WTC11 (cell line): ENCODE measurements at regions not wholly inside any gene's neighbourhood (a gene's known extent, or its start where the extent isn't known, plus 50 kb on each side); places are given as distances from the start of the nearest gene placed in this dataset.

Experiments
- ATAC-seq: fragments of 200-7000 bp; cut with Tn5 transposase; 2 replicates; pipeline ENCODE4 v1.10.0; 2021; ENCODE audit warnings: mild to moderate bottlenecking, moderate library complexity
- CTCF ChIA-PET: fragments of 300-600 bp; sonication (Branson Sonifier 250); formaldehyde crosslinking; loops from one replicate; lab custom pipeline; 2021; ENCODE audit warnings: antibody characterized with exemption; lab: Charles Lee
- POLR2A ChIA-PET: fragments of 350-600 bp; sonication (Branson Sonifier 250); formaldehyde crosslinking; loops from one replicate; lab custom pipeline; 2021; ENCODE audit warnings: antibody characterized with exemption; lab: Charles Lee
- DNase-seq: peaks from one replicate; pipeline ENCODE4 v3.0.0; 2021; ENCODE audit warnings: low spot score
- H3K27ac Mint-ChIP-seq: 2 replicates; pipeline ENCODE4 v1.8.0; 2021; ENCODE audit warnings: mixed read lengths
- H3K27me3 Mint-ChIP-seq: 2 replicates; pipeline ENCODE4 v1.8.0; 2021; ENCODE audit warnings: low read depth, mild to moderate bottlenecking, moderate library complexity, mixed read lengths
- H3K36me3 Mint-ChIP-seq: 2 replicates; pipeline ENCODE4 v1.8.0; 2021; ENCODE audit warnings: mixed read lengths
- H3K4me1 Mint-ChIP-seq: 2 replicates; pipeline ENCODE4 v1.8.0; 2022; ENCODE audit warnings: mixed read lengths
- H3K4me3 Mint-ChIP-seq: 2 replicates; pipeline ENCODE4 v1.8.0; 2021; ENCODE audit warnings: mild to moderate bottlenecking, moderate library complexity, mixed read lengths
- H3K9me3 Mint-ChIP-seq: 2 replicates; pipeline ENCODE4 v1.8.0; 2021; ENCODE audit warnings: mixed read lengths
- CREM ChIP-seq: sonication (generic); formaldehyde crosslinking; IDR thresholded peaks from 2 replicates; pipeline ENCODE4 v1.8.1; 2022; ENCODE audit warnings: mild to moderate bottlenecking, missing genetic modification reagents, moderate library complexity
- CTCF ChIP-seq: fragments of 200-600 bp; IDR thresholded peaks from 2 replicates; pipeline ENCODE4 v1.8.0; 2022; ENCODE audit warnings: antibody characterized with exemption
- E2F1 ChIP-seq: sonication (generic); formaldehyde crosslinking; IDR thresholded peaks from 2 replicates; pipeline ENCODE4 v1.8.0; 2022; ENCODE audit warnings: mild to moderate bottlenecking, missing genetic modification reagents
- EMX1 ChIP-seq: fragments of 250-450 bp; sonication (Bioruptor Pico); IDR thresholded peaks from 2 replicates; pipeline ENCODE4 v1.8.0; 2021; ENCODE audit warnings: mild to moderate bottlenecking
- ETV6 ChIP-seq: sonication (generic); formaldehyde crosslinking; IDR thresholded peaks from 2 replicates; pipeline ENCODE4 v1.8.1; 2022; ENCODE audit warnings: mild to moderate bottlenecking, missing genetic modification reagents
- KAT7 ChIP-seq: sonication (generic); formaldehyde crosslinking; IDR thresholded peaks from 2 replicates; pipeline ENCODE4 v1.8.1; 2023; ENCODE audit warnings: missing genetic modification reagents, mild to moderate bottlenecking, borderline replicate concordance
- MXD4 ChIP-seq: fragments of 250-450 bp; sonication (Bioruptor Pico); IDR thresholded peaks from 2 replicates; pipeline ENCODE4 v1.8.0; 2021; ENCODE audit warnings: mild to moderate bottlenecking, moderate library complexity, borderline replicate concordance
- NFATC4 ChIP-seq: fragments of 250-450 bp; sonication (Bioruptor Pico); IDR thresholded peaks from 2 replicates; pipeline ENCODE4 v1.9.0; 2021; ENCODE audit warnings: mild to moderate bottlenecking
- NFE2L1 ChIP-seq: sonication (generic); formaldehyde crosslinking; IDR thresholded peaks from 2 replicates; pipeline ENCODE4 v1.8.1; 2023; ENCODE audit warnings: missing genetic modification reagents
- SMAD4 ChIP-seq: sonication (generic); formaldehyde crosslinking; IDR thresholded peaks from 2 replicates; pipeline ENCODE4 v1.8.0; 2022; ENCODE audit warnings: mild to moderate bottlenecking, missing genetic modification reagents
- ZNF263 ChIP-seq: sonication (generic); formaldehyde crosslinking; IDR thresholded peaks from 2 replicates; pipeline ENCODE4 v1.8.1; 2022; ENCODE audit warnings: low read depth, mild to moderate bottlenecking, moderate library complexity, missing genetic modification reagents
- ZNF317 ChIP-seq: sonication (generic); formaldehyde crosslinking; IDR thresholded peaks from 2 replicates; pipeline ENCODE4 v1.8.1; 2023; ENCODE audit warnings: low read depth, mild to moderate bottlenecking, moderate library complexity, missing genetic modification reagents, borderline replicate concordance
- ZNF423 ChIP-seq: fragments of 250-450 bp; sonication (Bioruptor Pico); IDR thresholded peaks from 2 replicates; pipeline ENCODE4 v2.1.2; 2022; ENCODE audit warnings: mild to moderate bottlenecking, moderate library complexity
- TF ChIP-seq, protein P1 (sequence below): fragments of 250-450 bp; sonication (Bioruptor Pico); IDR thresholded peaks from 2 replicates; pipeline ENCODE4 v2.1.2; 2022; ENCODE audit warnings: mild to moderate bottlenecking, moderate library complexity
- TF ChIP-seq, protein P2 (sequence below): sonication (generic); formaldehyde crosslinking; IDR thresholded peaks from 2 replicates; pipeline ENCODE4 v1.8.1; 2022; ENCODE audit warnings: missing genetic modification reagents, borderline replicate concordance
- TF ChIP-seq, protein P3 (sequence below): fragments of 250-450 bp; sonication (Bioruptor Pico); IDR thresholded peaks from 2 replicates; pipeline ENCODE4 v1.8.0; 2021; ENCODE audit warnings: mild to moderate bottlenecking
- TF ChIP-seq, protein P4 (sequence below): sonication (generic); formaldehyde crosslinking; conservative IDR thresholded peaks from 2 replicates; pipeline ENCODE4 v1.8.1; 2022; ENCODE audit warnings: mild to moderate bottlenecking, missing genetic modification reagents
- TF ChIP-seq, protein P5 (sequence below): sonication (generic); formaldehyde crosslinking; IDR thresholded peaks from 2 replicates; pipeline ENCODE4 v1.8.0; 2023; ENCODE audit warnings: mild to moderate bottlenecking, missing genetic modification reagents

GRCh38 chr7:32248522-32248921, 178.3 kb upstream of the PDE1C start (continued):
- TF ChIP-seq CTCF, result no peak

- peaks cover 8% of the 10 kb centered on the region; the same call in 1 of the 2 replicates for H3K27me3 Mint-ChIP-seq
- H3K9me3 Mint-ChIP-seq, result no peaks in the 10 kb centered on the region
- no peak for TF ChIP-seq KAT7 (CRISPR knock-in tag)
- no peak for TF ChIP-seq EMX1 (CRISPR knock-in tag)
- TF ChIP-seq, protein P1, sequence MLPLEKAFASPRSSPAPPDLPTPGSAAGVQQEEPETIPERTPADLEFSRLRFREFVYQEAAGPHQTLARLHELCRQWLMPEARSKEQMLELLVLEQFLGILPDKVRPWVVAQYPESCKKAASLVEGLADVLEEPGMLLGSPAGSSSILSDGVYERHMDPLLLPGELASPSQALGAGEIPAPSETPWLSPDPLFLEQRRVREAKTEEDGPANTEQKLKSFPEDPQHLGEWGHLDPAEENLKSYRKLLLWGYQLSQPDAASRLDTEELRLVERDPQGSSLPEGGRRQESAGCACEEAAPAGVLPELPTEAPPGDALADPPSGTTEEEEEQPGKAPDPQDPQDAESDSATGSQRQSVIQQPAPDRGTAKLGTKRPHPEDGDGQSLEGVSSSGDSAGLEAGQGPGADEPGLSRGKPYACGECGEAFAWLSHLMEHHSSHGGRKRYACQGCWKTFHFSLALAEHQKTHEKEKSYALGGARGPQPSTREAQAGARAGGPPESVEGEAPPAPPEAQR, result no peak
- TF ChIP-seq SMAD4 (CRISPR knock-in tag), result no peak
- TF ChIP-seq, all 79 proteins: peak for 0
- Mint-ChIP-seq H3K27ac (no peak overlapping the region), H3K36me3 (no peaks in the 10 kb centered on the region), H3K4me3 (no peak overlapping the region), H3K4me1 (no peaks in the 10 kb centered on the region)
- DNase-seq, result no peak
- no peak for ATAC-seq
- CTCF ChIA-PET, result interaction anchor here (0.9 to 1.1 kb wide), 2 partner anchors 103 to 113 kb away, joined by 3 read pairs; no protein-coding TSS in a partner anchor
- POLR2A ChIA-PET, result no interaction called here
Measured at GRCh38 chr7:32244806-32245345, 174.7 kb upstream of the PDE1C start.

- Mint-ChIP-seq H3K9me3 (no peaks in the 10 kb centered on the region), H3K27me3 (peaks cover 3% of the 10 kb centered on the region; the same call in 1 of the 2 replicates), H3K36me3 (no peaks in the 10 kb centered on the region), H3K27ac (no peak overlapping the region), H3K4me3 (no peak overlapping the region), H3K4me1 (no peaks in the 10 kb centered on the region)
- TF ChIP-seq CREM (CRISPR knock-in tag), result no peak
- TF ChIP-seq E2F1, result no peak
- TF ChIP-seq, protein P2, sequence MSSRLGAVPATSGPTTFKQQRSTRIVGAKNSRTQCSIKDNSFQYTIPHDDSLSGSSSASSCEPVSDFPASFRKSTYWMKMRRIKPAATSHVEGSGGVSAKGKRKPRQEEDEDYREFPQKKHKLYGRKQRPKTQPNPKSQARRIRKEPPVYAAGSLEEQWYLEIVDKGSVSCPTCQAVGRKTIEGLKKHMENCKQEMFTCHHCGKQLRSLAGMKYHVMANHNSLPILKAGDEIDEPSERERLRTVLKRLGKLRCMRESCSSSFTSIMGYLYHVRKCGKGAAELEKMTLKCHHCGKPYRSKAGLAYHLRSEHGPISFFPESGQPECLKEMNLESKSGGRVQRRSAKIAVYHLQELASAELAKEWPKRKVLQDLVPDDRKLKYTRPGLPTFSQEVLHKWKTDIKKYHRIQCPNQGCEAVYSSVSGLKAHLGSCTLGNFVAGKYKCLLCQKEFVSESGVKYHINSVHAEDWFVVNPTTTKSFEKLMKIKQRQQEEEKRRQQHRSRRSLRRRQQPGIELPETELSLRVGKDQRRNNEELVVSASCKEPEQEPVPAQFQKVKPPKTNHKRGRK (CRISPR knock-in tag), result no peak
- no peak for TF ChIP-seq NFATC4 (CRISPR knock-in tag)
- TF ChIP-seq, protein P3, sequence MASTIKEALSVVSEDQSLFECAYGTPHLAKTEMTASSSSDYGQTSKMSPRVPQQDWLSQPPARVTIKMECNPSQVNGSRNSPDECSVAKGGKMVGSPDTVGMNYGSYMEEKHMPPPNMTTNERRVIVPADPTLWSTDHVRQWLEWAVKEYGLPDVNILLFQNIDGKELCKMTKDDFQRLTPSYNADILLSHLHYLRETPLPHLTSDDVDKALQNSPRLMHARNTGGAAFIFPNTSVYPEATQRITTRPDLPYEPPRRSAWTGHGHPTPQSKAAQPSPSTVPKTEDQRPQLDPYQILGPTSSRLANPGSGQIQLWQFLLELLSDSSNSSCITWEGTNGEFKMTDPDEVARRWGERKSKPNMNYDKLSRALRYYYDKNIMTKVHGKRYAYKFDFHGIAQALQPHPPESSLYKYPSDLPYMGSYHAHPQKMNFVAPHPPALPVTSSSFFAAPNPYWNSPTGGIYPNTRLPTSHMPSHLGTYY, result no peak
- TF ChIP-seq, protein P4, sequence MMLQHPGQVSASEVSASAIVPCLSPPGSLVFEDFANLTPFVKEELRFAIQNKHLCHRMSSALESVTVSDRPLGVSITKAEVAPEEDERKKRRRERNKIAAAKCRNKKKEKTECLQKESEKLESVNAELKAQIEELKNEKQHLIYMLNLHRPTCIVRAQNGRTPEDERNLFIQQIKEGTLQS (CRISPR knock-in tag), result no peak
- TF ChIP-seq NFE2L1 (CRISPR knock-in tag), result no peak
- no peak for TF ChIP-seq ETV6 (CRISPR knock-in tag)
- TF ChIP-seq, protein P5, sequence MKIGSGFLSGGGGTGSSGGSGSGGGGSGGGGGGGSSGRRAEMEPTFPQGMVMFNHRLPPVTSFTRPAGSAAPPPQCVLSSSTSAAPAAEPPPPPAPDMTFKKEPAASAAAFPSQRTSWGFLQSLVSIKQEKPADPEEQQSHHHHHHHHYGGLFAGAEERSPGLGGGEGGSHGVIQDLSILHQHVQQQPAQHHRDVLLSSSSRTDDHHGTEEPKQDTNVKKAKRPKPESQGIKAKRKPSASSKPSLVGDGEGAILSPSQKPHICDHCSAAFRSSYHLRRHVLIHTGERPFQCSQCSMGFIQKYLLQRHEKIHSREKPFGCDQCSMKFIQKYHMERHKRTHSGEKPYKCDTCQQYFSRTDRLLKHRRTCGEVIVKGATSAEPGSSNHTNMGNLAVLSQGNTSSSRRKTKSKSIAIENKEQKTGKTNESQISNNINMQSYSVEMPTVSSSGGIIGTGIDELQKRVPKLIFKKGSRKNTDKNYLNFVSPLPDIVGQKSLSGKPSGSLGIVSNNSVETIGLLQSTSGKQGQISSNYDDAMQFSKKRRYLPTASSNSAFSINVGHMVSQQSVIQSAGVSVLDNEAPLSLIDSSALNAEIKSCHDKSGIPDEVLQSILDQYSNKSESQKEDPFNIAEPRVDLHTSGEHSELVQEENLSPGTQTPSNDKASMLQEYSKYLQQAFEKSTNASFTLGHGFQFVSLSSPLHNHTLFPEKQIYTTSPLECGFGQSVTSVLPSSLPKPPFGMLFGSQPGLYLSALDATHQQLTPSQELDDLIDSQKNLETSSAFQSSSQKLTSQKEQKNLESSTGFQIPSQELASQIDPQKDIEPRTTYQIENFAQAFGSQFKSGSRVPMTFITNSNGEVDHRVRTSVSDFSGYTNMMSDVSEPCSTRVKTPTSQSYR (CRISPR knock-in tag), result no peak
- TF ChIP-seq ZNF317 (CRISPR knock-in tag), result no peak
- no peak for TF ChIP-seq ZNF423 (CRISPR knock-in tag)
- TF ChIP-seq MXD4 (CRISPR knock-in tag), result no peak
- TF ChIP-seq ZNF263 (CRISPR knock-in tag), result no peak
- ChIA-PET POLR2A (no interaction called here), CTCF (no interaction called here)
- no peak for ATAC-seq
- no peak for DNase-seq
Measured at GRCh38 chr7:32243687-32244290, 173.6 kb upstream of the PDE1C start.
